Erythroblast (primary cell): ENCODE measurements at regions not wholly inside any gene's neighbourhood (a gene's known extent, or its start where the extent isn't known, plus 50 kb on each side); places are given as distances from the start of the nearest gene placed in this dataset.

Source experiments
- GATA1 ChIP-seq: IDR thresholded peaks from 2 replicates; pipeline ENCODE4 v1.6.1; 2011; ENCODE audit warnings: low read depth, mild to moderate bottlenecking, control low read depth, low read length, moderate library complexity
- POLR2A ChIP-seq: IDR thresholded peaks from 2 replicates; pipeline ENCODE4 v1.6.1; 2011; ENCODE audit warnings: mild to moderate bottlenecking, low read length

- no peak for TF ChIP-seq POLR2A
- TF ChIP-seq GATA1, result no peak
Observed at GRCh38 chr10:64062793-64063192, 541.6 kb downstream of the REEP3 start.
